Thoracic aorta (tissue), 2 donors: ENCODE measurements at regions not wholly inside any gene's neighbourhood (a gene's known extent, or its start where the extent isn't known, plus 50 kb on each side); places are given as distances from the start of the nearest gene placed in this dataset.

Experiments used
- ATAC-seq: fragments of 150-250 bp; one replicate; pipeline ENCODE4 v1.8.0; 2017; ENCODE audit warnings: low read depth; ENCODE audit not compliant: insufficient number of reproducible peaks, low FRiP score
- DNase-seq: peaks from one replicate; pipeline ENCODE4 v3.0.0-alpha.2; 2020; ENCODE audit warnings: low spot score
- H3K27ac ChIP-seq, 2 donors: fragments of 200-600 bp; sonication (generic); 1 replicate in 1 of 2; 2 replicates in 1 of 2; pipeline ENCODE4 v1.5.1; 2016; ENCODE audit warnings: mild to moderate bottlenecking in 2 of 2, moderate library complexity in 2 of 2
- H3K27me3 ChIP-seq: fragments of 200-600 bp; sonication (generic); replicated peaks from 2 replicates; pipeline ENCODE4 v1.6.0; 2016; ENCODE audit warnings: mild to moderate bottlenecking; ENCODE audit not compliant: insufficient read depth
- H3K36me3 ChIP-seq: fragments of 200-600 bp; sonication (generic); one replicate; pipeline ENCODE4 v1.5.1; 2016
- H3K4me1 ChIP-seq, 2 donors: fragments of 200-600 bp; sonication (generic); 1 replicate in 1 of 2; 2 replicates in 1 of 2; pipeline versions ENCODE4 v1.5.1 to v1.6.0; 2016; ENCODE audit warnings: low read depth in 2 of 2, mild to moderate bottlenecking in 1 of 2; ENCODE audit not compliant: control insufficient read depth in 1 of 2
- H3K4me3 ChIP-seq: fragments of 200-600 bp; sonication (generic); 2 replicates; pipeline ENCODE4 v1.5.1; 2016; ENCODE audit warnings: mild to moderate bottlenecking
- H3K9me3 ChIP-seq: fragments of 200-600 bp; sonication (generic); 2 replicates; pipeline ENCODE4 v1.5.1; 2016
- TF ChIP-seq, protein P1 (sequence below): fragments of 200-600 bp; sonication (generic); IDR thresholded peaks from one replicate; pipeline ENCODE4 v1.5.1; 2019; ENCODE audit warnings: antibody characterized with exemption

DNA sequence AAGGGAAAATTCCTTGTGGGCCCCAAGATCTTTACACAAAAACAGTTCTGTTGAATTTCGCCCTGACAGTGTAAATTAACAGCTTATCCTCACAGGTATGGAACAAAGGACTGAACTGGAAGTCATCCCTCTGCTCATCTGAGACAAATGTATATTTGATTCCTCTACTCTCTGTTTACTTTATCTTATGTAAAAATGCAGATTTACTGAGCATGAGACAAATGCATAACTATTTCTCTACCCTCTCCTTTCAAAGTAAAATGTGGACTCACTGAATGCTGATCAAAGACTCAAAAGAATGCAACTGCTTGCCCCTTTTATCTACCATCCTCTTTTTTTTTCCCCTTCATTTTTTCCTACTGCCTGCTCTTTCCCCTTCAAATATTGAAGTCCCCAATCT lies 98.6 kb upstream of the CRBN start:
- ATAC-seq = no peak
- no peak for DNase-seq
- TF ChIP-seq, protein P1, sequence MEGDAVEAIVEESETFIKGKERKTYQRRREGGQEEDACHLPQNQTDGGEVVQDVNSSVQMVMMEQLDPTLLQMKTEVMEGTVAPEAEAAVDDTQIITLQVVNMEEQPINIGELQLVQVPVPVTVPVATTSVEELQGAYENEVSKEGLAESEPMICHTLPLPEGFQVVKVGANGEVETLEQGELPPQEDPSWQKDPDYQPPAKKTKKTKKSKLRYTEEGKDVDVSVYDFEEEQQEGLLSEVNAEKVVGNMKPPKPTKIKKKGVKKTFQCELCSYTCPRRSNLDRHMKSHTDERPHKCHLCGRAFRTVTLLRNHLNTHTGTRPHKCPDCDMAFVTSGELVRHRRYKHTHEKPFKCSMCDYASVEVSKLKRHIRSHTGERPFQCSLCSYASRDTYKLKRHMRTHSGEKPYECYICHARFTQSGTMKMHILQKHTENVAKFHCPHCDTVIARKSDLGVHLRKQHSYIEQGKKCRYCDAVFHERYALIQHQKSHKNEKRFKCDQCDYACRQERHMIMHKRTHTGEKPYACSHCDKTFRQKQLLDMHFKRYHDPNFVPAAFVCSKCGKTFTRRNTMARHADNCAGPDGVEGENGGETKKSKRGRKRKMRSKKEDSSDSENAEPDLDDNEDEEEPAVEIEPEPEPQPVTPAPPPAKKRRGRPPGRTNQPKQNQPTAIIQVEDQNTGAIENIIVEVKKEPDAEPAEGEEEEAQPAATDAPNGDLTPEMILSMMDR = no peak
- no peak overlapping the region for H3K4me3 ChIP-seq
- H3K4me1 ChIP-seq = no peaks in the 10 kb centered on the region
- H3K27ac ChIP-seq = no peak overlapping the region
- H3K9me3 ChIP-seq = no peaks in the 10 kb centered on the region
- H3K36me3 ChIP-seq = no peaks in the 10 kb centered on the region
- H3K27me3 ChIP-seq = no peaks in the 10 kb centered on the region

DNA sequence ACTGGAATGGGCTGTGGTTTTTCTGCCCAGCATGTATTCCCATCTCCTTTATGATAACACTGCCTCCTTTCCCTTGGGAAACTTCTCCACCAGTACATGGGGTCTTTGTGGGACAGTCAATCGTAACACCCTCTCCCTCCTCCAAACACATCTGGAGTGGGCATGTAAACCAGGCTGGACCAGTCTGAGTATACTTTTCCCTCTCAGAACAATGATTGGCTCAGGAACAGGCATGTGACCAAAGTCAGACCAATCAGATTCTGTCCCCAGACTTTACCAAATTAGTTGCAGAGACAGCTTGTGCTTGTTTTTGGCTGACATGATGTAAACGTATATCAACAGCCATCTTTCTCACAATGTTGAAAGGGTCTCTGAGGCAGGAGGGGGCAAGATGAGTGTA lies 97.1 kb upstream of the CRBN start:
- TF ChIP-seq, protein P1 = no peak
- DNase-seq (no peak), ATAC-seq (no peak)
- Histone ChIP-seq H3K36me3 (no peaks in the 10 kb centered on the region), H3K27me3 (no peaks in the 10 kb centered on the region), H3K9me3 (no peaks in the 10 kb centered on the region), H3K4me3 (no peak overlapping the region), H3K27ac (no peak overlapping the region), H3K4me1 (no peaks in the 10 kb centered on the region)

DNA sequence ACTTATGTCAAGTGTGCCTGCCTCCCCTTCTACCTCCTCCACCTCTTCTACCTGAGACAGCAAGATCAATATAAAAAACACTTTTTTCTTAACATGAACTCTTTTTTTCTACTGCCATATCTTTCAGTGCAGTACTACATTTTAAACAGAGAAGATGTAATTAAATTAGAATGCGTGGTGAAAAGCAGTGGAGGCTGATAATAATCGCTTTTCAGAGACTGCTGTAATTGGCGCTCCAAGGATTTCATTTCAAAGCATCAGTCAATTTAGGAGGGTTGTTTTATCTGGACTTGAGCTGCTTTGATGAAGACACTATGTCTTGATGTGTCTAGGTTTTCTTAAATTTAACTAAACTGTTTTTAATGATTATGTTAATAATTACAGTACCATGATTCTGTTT lies 85.3 kb upstream of the CRBN start:
- ATAC-seq (no peak), DNase-seq (no peak)
- no peak overlapping the region for H3K27ac ChIP-seq
- H3K4me1 ChIP-seq = no peaks in the 10 kb centered on the region
- H3K9me3 ChIP-seq = no peaks in the 10 kb centered on the region
- H3K36me3 ChIP-seq = no peaks in the 10 kb centered on the region
- TF ChIP-seq, protein P1 = no peak
- H3K4me3 ChIP-seq = no peak overlapping the region
- H3K27me3 ChIP-seq = no peaks in the 10 kb centered on the region

DNA sequence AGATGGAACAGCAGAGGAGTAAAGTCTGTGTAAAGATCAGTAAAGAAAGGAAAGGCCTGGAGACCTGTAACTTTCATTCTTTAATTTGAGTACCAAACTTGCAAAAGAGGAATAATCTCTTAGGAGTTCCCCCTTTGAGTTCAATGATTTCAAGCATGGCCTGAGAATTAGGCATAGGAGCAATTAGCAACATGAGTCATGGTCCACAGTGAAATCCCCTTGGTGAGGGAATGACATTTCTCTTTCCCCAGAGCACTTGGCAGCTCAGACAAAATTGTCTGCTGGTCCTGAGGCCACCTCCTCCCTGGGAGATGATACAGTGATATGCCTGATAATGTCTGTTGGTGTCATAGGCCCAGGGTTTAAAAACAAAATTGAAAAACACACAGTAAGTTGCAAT lies 81.4 kb upstream of the CRBN start:
- TF ChIP-seq, protein P1 = no peak
- ATAC-seq (no peak), DNase-seq (no peak)
- Histone ChIP-seq H3K27me3 (no peaks in the 10 kb centered on the region), H3K4me1 (no peaks in the 10 kb centered on the region), H3K36me3 (no peaks in the 10 kb centered on the region), H3K27ac (no peak overlapping the region), H3K9me3 (no peaks in the 10 kb centered on the region), H3K4me3 (no peak overlapping the region)

DNA sequence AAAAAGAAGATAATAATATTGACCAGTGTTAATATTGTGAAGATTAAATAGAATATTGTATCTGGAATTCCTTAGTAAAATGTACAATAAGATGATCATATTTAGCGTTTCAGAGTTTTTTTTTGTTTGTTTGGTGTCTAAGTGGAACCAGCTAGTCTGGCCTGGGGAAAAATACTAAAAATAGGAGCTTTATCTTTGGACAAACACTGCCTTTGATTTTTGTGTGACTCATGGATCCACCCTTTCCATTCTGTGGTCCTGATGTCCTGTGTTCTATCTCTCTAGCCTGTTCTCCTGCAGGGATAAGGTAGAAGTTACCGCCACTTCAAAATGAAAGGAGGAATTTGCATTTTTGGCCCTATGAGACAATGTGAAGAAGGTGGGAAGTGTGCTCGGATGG lies 79.7 kb upstream of the CRBN start:
- no peaks in the 10 kb centered on the region for H3K27me3 ChIP-seq
- no peak for DNase-seq
- no peaks in the 10 kb centered on the region for H3K4me1 ChIP-seq
- no peak overlapping the region for H3K27ac ChIP-seq
- no peaks in the 10 kb centered on the region for H3K36me3 ChIP-seq
- no peaks in the 10 kb centered on the region for H3K9me3 ChIP-seq
- no peak overlapping the region for H3K4me3 ChIP-seq
- no peak for ATAC-seq
- TF ChIP-seq, protein P1 = no peak
